GM21447 (cell line): ENCODE measurements at regions not wholly inside any gene's neighbourhood (a gene's known extent, or its start where the extent isn't known, plus 50 kb on each side); places are given as distances from the start of the nearest gene placed in this dataset.
"Not testable (repeated sequence)": the region's sequence is repeated elsewhere in the genome, so short reads cannot be mapped to it uniquely, and the experiment has no call there.

Source experiments
- ATAC-seq: cut with Tn5 transposase; IDR thresholded peaks from one replicate; pipeline ENCODE4 v1.9.1; 2021; ENCODE audit not compliant: unreplicated experiment

DNA sequence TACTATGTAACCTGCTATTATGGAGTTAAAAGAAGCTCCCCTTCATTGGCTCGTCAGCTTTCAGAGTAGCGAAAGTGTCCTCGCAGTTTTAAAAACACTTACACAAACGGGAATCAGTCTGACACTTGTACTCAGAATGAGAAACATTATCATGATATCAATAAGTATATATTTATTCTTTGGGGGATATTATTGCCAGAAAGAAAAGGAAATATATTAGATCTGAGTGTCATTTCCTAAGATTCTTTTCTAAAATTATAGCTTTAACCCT is 584.5 kb downstream of the ZEB2 start:
- ATAC-seq = no peak

GRCh38 chr2:143934626-143935481 is 585.1 kb downstream of the ZEB2 start:
- peak; percentile 56 for ATAC-seq

DNA sequence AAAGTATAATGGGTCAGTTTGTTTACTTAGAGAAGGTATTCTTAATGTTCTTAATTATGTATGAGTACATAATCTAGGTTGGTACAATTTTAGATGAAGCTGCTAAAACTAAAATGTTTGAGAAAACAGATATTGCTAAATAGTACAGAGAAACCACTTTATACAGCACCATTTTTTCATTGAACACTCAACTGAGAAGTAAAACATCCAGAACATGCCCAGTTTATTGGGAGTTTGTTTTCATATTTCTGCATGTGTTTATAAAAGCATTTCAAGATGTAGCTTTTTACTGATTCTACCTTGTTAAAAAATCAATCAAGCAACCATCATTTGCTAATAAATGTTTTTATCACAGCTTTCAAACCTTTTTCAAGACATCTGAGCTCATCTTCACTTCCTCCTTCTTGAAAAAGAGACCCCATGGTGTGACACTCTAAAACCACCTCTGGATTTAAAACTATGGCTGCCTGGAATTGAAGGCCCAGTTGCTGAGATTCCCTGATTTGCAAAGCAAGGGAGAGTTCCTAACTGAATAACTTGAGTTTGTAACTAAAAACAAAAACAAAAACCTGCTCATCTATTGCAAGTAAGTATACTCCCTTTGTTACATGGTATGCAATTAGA is 585.9 kb downstream of the ZEB2 start:
- peak; percentile 8 for ATAC-seq

- no peak for ATAC-seq
Observed at GRCh38 chr2:143930891-143931290, 589.0 kb downstream of the ZEB2 start.

DNA sequence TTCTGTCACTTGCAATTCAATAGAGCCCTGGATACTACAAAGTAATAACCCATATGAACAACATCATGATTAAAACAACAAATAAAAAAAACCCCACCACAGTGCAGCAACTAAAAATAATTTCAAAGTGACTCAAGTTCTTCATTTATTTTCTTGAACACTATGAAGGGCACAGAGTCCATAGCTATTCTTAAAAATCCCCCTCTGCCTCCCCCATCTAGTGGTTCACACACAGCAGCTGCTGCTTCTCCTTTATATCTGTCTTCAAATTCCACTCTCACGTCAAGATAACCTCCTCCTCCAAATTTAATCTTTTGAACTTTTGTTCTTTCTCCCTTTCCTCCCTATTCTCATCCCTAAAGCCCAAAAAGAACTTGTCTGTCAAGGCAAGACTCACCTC is 591.3 kb downstream of the ZEB2 start:
- no peak for ATAC-seq

GRCh38 chr2:143928184-143928583 is 591.7 kb downstream of the ZEB2 start:
- ATAC-seq = no peak

- no peak for ATAC-seq
Observed at GRCh38 chr2:143926736-143927135, 593.2 kb downstream of the ZEB2 start.

GRCh38 chr2:143922261-143922830 is 597.6 kb downstream of the ZEB2 start:
- ATAC-seq = not testable (repeated sequence)

- no peak for ATAC-seq
Observed at GRCh38 chr2:143918465-143918989, 601.4 kb downstream of the ZEB2 start.

GRCh38 chr2:143916781-143917180 is 603.1 kb downstream of the ZEB2 start:
- no peak for ATAC-seq

GRCh38 chr2:143909577-143910353 is 610.2 kb downstream of the ZEB2 start:
- ATAC-seq = no peak

DNA sequence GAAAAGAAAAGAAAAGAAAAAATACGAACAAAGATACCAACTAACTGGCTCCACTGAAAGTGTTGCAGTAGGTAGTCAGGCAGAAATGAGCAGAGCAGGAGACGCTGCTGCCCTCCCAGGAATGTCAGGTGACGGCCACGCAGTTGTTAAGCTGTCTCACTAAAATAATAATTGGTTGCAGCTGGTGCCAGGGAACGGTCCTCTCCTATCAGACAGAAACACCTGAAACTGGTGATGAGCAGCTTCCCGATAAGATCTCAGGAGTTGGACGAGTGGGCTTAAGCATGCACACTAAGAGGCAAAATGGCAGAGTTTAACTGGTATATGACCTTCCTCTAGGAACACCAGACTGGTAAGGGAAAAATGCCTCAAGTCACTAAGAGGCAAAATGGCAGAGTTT is 611.1 kb downstream of the ZEB2 start:
- ATAC-seq = no peak

DNA sequence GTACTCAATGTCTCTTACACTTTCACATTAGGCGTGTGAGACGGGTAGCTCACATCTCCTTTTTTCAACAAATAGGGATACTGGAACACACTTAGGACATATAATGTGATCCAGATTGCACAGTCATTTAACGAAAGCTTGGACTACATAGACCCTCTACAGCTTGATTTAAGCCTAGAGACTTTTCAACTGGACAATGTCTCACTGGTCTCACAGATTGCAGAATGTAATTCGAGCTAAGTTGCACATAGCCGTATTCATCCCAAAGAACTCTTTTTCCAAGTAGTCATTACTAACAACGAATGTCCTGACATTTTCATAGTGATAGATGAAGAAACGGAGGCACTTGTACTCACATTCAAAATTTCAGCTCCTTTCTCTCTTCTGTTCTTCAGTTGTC is 612.1 kb downstream of the ZEB2 start:
- no peak for ATAC-seq

- no peak for ATAC-seq
Observed at GRCh38 chr2:143906850-143907249, 613.1 kb downstream of the ZEB2 start.

- ATAC-seq = no peak
Observed at GRCh38 chr2:143905587-143905986, 614.3 kb downstream of the ZEB2 start.

DNA sequence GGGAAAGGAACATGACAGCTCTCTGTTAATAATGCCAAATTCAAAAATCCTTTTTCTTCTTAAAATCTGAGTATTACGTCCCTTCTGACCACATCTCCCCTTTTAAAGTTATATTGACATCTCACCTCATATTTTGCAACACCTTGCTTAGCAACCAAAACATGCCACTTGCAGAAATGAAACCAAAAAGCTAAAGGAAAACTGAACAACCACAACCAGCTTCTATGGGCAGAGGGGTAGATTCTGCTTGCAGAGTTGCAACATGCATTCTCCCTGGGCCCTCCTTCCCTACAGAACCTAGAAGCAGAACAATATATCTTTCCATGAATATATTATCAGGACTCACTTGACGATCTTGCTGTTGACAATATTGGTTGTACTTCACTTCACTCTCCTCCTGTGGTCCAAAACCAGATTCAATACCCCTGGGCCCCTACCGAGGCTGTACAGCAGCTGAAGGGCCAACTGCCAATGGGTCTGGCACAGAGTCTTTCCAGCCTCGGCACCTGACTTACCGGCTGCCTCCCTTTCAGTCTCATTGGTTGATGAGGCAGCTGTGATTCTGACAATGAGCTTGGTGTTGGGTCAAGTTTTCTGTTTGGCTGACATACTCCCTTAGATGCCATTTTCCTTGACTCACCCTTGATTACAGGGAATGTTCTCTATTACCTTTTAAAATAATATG is 616.6 kb downstream of the ZEB2 start:
- ATAC-seq = no peak

DNA sequence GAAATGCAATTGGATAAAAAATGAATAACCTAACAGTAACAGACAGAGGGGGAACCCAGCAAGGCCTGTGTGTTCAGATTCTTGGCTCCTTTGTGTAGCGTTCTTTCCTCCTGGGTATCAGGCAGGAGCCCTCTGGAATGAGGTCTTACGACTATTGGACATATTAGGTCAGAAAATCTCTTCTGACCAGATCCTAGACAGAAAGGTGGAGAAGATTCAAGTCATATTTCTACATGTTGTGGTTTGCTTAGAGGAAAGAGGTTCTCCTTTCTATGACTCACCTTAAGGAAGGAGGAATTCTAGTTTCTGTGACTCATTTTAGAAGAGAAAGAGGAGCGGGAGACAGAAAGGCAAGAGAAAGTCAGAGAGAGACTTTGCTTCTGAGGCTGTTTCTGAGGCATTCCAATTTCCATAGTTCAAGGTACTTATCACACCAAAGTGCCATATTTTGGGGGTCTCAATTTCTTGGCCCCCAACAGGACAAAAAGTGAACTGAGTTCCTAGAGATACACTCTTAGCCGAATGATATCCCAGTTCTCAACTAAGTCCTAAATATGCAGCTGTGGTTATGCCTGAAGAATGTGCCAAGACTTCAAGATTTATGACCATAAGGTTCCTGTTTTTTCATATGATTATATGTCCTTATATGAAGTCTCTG is 618.6 kb downstream of the ZEB2 start:
- peak; percentile 88 for ATAC-seq

GRCh38 chr2:143899987-143900386 is 619.9 kb downstream of the ZEB2 start:
- ATAC-seq = no peak

GRCh38 chr2:143893371-143893770 is 626.5 kb downstream of the ZEB2 start:
- ATAC-seq = no peak

DNA sequence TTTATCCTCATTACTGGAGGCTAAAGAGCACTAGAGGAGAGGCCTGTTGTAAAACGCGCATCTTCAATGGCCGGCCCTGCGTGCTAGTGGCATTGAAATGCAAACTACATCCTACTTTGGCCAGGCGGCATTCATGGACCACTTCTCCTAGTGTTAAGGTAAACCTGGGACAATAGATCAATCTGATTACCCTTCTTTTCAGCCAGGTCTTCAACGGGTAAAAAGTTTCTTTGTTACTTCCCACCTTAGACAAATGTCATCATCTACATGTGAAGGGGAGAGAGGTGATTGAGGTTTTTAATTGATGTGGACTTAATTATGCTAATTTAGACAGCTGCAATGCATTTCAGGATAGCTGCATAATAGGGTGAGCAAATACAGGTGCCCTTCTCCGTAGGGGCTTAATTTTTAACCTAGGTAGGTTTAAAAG is 628.0 kb downstream of the ZEB2 start:
- no peak for ATAC-seq
